Mononuclear cell (primary cell): ENCODE measurements at regions not wholly inside any gene's neighbourhood (a gene's known extent, or its start where the extent isn't known, plus 50 kb on each side); places are given as distances from the start of the nearest gene placed in this dataset.
"Not testable (repeated sequence)": the region's sequence is repeated elsewhere in the genome, so short reads cannot be mapped to it uniquely, and the experiment has no call there.

Source experiments
- H3K27me3 ChIP-seq: 2 replicates; pipeline ENCODE4 v1.6.0; 2011; ENCODE audit warnings: low read length, control low read depth; ENCODE audit not compliant: insufficient read depth
- H3K4me1 ChIP-seq: 2 replicates; pipeline ENCODE4 v1.5.1; 2011; ENCODE audit warnings: mild to moderate bottlenecking, low read length, control low read depth; ENCODE audit not compliant: insufficient read depth
- H3K4me3 ChIP-seq: 2 replicates; pipeline ENCODE4 v1.5.1; 2011; ENCODE audit warnings: mild to moderate bottlenecking, low read length, moderate library complexity
- H3K9me3 ChIP-seq: 2 replicates; pipeline ENCODE4 v1.5.1; 2011; ENCODE audit warnings: low read depth, mild to moderate bottlenecking, control low read depth, low read length

DNA sequence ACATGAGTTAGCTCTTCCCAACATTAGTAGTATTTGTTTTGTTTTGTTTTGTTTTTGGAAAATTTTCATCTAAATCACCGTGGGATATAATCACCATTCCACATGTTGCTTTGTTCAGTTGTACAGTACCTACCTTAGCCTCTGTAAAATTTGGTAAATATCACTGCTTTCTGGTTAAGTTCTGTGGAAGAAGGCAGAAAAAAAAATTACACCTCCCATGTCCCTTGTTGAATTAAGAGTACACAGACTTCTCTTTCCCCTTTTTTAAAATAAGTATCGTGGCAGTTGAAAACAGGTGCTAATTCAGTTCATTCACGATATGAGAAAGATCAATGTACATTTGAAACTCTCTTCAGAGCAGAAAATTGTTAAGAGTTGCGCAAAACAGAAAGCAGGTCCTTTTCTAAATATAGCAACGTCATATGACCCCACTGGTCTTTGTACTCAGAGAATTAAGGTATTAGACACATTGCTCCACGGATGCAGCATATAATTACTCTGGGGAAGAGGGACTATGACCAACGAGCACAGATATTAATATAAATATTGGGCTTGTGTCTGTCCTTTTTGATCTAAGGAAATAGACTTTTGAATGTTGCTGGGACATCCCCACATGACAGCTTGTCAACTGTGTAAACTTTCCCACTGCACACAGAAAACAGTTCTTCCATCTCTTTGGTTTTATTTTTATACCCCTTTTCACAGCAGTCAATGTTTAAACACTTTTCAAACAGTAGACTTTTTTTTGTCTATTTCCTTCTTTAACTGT is 58.6 kb upstream of the ZNF217 start:
- H3K27me3 ChIP-seq, result no peaks in the 10 kb centered on the region
- no peaks in the 10 kb centered on the region for H3K9me3 ChIP-seq
- H3K4me3 ChIP-seq, result no peak overlapping the region
- peaks cover 50% of the 10 kb centered on the region for H3K4me1 ChIP-seq

DNA sequence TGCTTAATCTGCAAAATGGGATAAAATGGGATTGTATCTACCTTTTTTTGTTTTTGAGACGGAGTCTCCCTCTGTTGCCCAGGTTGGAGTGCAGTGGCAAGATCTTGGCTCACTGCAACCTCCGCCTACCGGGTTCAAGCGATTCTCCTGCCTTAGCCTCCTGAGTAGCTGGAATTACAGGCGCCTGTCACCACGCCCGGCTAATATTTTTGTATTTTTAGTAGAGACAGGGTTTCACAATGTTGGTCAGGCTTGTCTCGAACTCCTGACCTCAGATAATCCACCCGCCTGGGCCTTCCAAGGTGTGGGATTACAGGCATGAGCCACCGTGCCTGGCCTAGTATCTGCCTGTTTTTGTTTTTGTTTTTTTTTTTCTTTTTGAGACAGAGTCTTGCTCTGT is 55.9 kb upstream of the ZNF217 start:
- H3K9me3 ChIP-seq, H3K4me3 ChIP-seq, H3K27me3 ChIP-seq: not testable (repeated sequence)
- peaks cover 34% of the 10 kb centered on the region for H3K4me1 ChIP-seq

DNA sequence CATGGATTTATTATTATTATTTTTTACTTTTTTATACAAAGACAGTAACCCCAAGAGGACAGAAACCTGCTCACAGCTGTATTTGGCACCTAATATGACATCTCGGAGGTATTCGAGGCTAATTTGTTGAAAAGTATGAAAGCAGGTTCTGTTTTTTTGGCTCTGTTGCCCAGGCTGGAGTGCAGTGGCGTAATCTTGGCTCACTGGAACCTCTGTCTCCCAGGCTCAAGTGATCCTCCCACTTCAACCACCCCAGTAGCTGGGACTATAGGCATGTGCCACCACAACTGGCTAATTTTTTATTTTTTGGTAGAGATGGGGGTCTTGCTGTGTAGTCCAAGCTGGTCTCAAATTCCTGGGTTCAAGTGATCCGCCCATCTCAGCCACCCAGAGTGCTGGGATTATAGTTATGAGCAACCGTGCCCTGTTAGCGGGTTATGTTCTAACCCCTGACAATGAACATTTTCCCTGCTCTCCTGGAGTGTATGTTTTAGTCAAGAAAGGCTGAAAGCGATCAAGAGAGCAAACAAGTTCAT is 53.7 kb upstream of the ZNF217 start:
- Histone ChIP-seq H3K4me3 (no peak overlapping the region), H3K27me3 (no peaks in the 10 kb centered on the region), H3K4me1 (peaks cover 34% of the 10 kb centered on the region), H3K9me3 (no peaks in the 10 kb centered on the region)

DNA sequence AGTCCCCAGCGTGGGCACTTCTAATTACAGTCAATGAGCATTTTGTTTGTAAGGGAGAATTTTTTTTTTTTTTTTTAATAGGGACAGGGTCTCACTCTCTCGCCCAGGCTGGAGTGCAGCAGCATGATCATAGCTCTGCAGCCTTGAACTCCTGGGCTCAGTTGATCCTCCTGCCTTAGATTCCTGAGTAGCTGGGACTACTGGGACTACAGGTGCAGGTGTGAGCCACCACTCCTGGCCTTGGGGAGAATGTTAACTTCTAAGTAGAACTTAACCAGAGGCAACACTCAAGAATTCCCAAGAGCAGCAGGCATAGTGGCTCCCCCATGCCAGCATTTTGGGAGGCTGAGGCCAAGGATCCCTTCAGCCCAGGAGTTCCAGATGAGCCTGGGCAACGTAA is 52.9 kb upstream of the ZNF217 start:
- peaks cover 38% of the 10 kb centered on the region for H3K4me1 ChIP-seq

DNA sequence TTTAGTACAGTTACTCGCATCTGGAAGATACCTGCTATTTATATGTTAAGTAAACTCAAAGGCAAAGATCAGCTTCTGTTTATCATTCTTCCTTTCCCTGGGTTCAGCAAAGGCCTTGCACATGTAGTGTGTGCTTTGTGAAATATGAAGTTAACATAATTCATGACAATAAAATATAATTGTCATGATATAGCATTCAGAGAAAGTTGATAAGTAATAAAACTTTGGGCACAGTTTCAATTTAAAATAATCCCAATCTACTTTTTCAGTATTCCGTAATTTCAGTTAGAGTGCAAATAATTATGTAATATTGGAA is 51.9 kb upstream of the ZNF217 start:
- no peaks in the 10 kb centered on the region for H3K27me3 ChIP-seq
- H3K4me3 ChIP-seq, result no peak overlapping the region
- H3K4me1 ChIP-seq, result peaks cover 44% of the 10 kb centered on the region
- no peaks in the 10 kb centered on the region for H3K9me3 ChIP-seq

More for the DNA sequence above, 52.9 kb upstream of the ZNF217 start:
- Histone ChIP-seq H3K27me3 (no peaks in the 10 kb centered on the region), H3K9me3 (no peaks in the 10 kb centered on the region), H3K4me3 (no peak overlapping the region)

DNA sequence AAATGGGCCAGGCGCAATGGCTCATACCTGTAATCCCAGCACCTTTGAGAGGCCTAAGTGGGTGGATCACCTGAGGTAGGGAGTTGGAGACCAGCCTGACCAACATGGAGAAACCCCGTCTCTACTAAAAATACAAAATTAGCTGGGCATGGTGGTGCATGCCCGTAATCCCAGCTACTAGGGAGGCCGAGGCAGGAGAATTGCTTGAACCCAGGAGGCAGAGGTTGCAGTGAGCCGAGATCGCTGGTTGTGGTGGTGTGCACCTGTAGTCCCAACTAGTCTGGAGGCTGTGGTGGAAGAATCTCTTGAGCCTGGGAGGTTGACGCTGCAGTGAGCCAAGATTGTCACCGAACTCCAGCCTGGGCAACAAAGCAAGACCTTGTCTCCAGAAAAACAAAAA is 50.5 kb upstream of the ZNF217 start:
- peaks cover 44% of the 10 kb centered on the region for H3K4me1 ChIP-seq
- H3K4me3 ChIP-seq, result not testable (repeated sequence)

More for the DNA sequence above, 50.5 kb upstream of the ZNF217 start:
- not testable (repeated sequence) for H3K27me3 ChIP-seq, H3K9me3 ChIP-seq
